ENCODE measurements at regions not wholly inside any gene's neighbourhood (a gene's known extent, or its start where the extent isn't known, plus 50 kb on each side); places are given as distances from the start of the nearest gene placed in this dataset.

GRCh38 chr7:106773228-106773627 lies 91.9 kb upstream of the PIK3CG start:
- H3K27ac ChIP-seq (ENCODE audit: insufficient read depth, low read length), result peak overlapping the region; percentile 84
- H3K4me3 ChIP-seq (ENCODE audit: insufficient read depth, low read depth, low read length), result no peak overlapping the region
- peak overlapping the region; percentile 95 for H2BK15ac ChIP-seq (ENCODE audit: low read depth, low read length)
- H3K9ac ChIP-seq (ENCODE audit: low read depth, low read length), result no peak overlapping the region
- no peak overlapping the region for H2AK9ac ChIP-seq (replicated peaks; ENCODE audit: low read depth, low read length, poor library complexity)
- H4K5ac ChIP-seq (ENCODE audit: low read depth, low read length), result peak overlapping the region; percentile 94
- dilution Hi-C loops (cut with HindIII; ENCODE audit: low sequenced_read_pairs, unreplicated experiment), result no loop called here
- H3K4ac ChIP-seq (ENCODE audit: low read depth, low read length), result peak overlapping the region; percentile 79
- ChIA-PET POLR2A (ENCODE audit: unreplicated experiment) (no interaction called here), CTCF (no interaction called here)
- H2BK120ac ChIP-seq (ENCODE audit: low read depth, low read length), result peak overlapping the region; percentile 72
- BruUV-seq (replicated peaks), result no TSS peak
- peak overlapping the region; percentile 44 for H3K56ac ChIP-seq (ENCODE audit: extremely low read depth, insufficient read depth, low read length)
- ATAC-seq (ENCODE audit: low read depth) (no peak), DNase-seq (no peak)
- H3K4me2 ChIP-seq (ENCODE audit: low read depth, low read length), result no peak overlapping the region
- no peaks in the 10 kb centered on the region for H4K20me1 ChIP-seq (ENCODE audit: insufficient read depth, low read length)
- peak overlapping the region; percentile 99 for H3K18ac ChIP-seq (ENCODE audit: low read depth, low read length)
- H2BK20ac ChIP-seq (ENCODE audit: low read depth, low read length), result peak overlapping the region; percentile 69
- no peaks in the 10 kb centered on the region for H3K36me3 ChIP-seq (ENCODE audit: control insufficient read depth, insufficient read depth, low read length)
- H3K9me3 ChIP-seq (ENCODE audit: control insufficient read depth, insufficient read depth, low read length), result no peaks in the 10 kb centered on the region
- intact Hi-C loops (cut with micrococcal nuclease), result no loop called here
- peaks cover 21% of the 10 kb centered on the region for H3K4me1 ChIP-seq (ENCODE audit: control insufficient read depth, insufficient read depth, low read length)
- peak overlapping the region; percentile 70 for H3K23ac ChIP-seq (ENCODE audit: low read depth, low read length)
- peaks cover 5 to 31% of the 10 kb centered on the region in 2 experiments; a peak in 3 of 4 replicates for H3K79me1 ChIP-seq (ENCODE audit: low read depth in 1 of 2, low read length in 2 of 2)
- peak overlapping the region; percentile 47; the same call in 1 of the 2 replicates for H2AK5ac ChIP-seq (ENCODE audit: low read depth, low read length)
- no peak overlapping the region for H2AFZ ChIP-seq (replicated peaks; ENCODE audit: low read length, poor library complexity)
- peaks cover 7% of the 10 kb centered on the region for H3K9me1 ChIP-seq (ENCODE audit: insufficient read depth, low read length)
- no CpG with 5 or more reads among the region's 1 CpG for WGBS, 2 experiments (ENCODE audit: extremely low coverage in 2 of 2, insufficient read length in 1 of 2)
- peak overlapping the region; percentile 44 to 84 for H4K8ac ChIP-seq (ENCODE audit: low read depth in 2 of 2, low read length in 2 of 2)
- in situ Hi-C loops (cut with MboI; ENCODE audit: low sequenced_read_pairs), result no loop called here
- H3K14ac ChIP-seq (replicated peaks; ENCODE audit: low read depth, low read length), result peak overlapping the region; percentile 39
- peak overlapping the region; percentile 71 for H4K91ac ChIP-seq (ENCODE audit: insufficient read depth, low read depth, low read length)
- TF ChIP-seq MAZ (IDR thresholded peaks at IDR 0.05; ENCODE audit: borderline replicate concordance, low read depth, low read length) (no peak), MAFK (IDR thresholded peaks at IDR 0.05; ENCODE audit: low read depth, low read length) (no peak), NFE2L2 (IDR thresholded peaks at IDR 0.05; ENCODE audit: low read depth, low read length) (no peak), RFX5 (IDR thresholded peaks at IDR 0.05; ENCODE audit: low read depth, low read length) (no peak), FOS (IDR thresholded peaks at IDR 0.05; ENCODE audit: low read depth, low read length) (no peak), MXI1 (IDR thresholded peaks at IDR 0.05; ENCODE audit: borderline replicate concordance, low read depth, low read length) (no peak), USF2 (IDR thresholded peaks at IDR 0.05; ENCODE audit: low read depth, low read length) (no peak), RAD21 (IDR thresholded peaks at IDR 0.05; ENCODE audit: low read length) (no peak), CEBPB (IDR thresholded peaks at IDR 0.05; ENCODE audit: low read depth, low read length) (no peak), ELK1 (IDR thresholded peaks at IDR 0.05; ENCODE audit: borderline replicate concordance, low read depth, low read length) (no peak), SMC3 (IDR thresholded peaks at IDR 0.05; ENCODE audit: low read depth, low read length) (no peak), RCOR1 (IDR thresholded peaks at IDR 0.05; ENCODE audit: insufficient replicate concordance, low read length) (no peak), BHLHE40 (IDR thresholded peaks at IDR 0.05; ENCODE audit: low read depth, low read length) (no peak), CHD1 (IDR thresholded peaks at IDR 0.05; ENCODE audit: low read depth, low read length) (no peak), CTCF (conservative IDR thresholded peaks at IDR 0.05; ENCODE audit: low read depth, low read length) (no peak), POLR2A (IDR thresholded peaks at IDR 0.05; ENCODE audit: low read depth, low read length) (no peak)
- H2BK5ac ChIP-seq (ENCODE audit: low read depth, low read length, poor library complexity, severe bottlenecking), result peak overlapping the region; percentile 99
- H3K27me3 ChIP-seq (ENCODE audit: control insufficient read depth, insufficient read depth, low read length), result no peaks in the 10 kb centered on the region
